ENCODE measurements at regions not wholly inside any gene's neighbourhood (a gene's known extent, or its start where the extent isn't known, plus 50 kb on each side); places are given as distances from the start of the nearest gene placed in this dataset.

- Histone ChIP-seq H3K4me1 (ENCODE audit: control insufficient read depth in 2 of 2, insufficient read depth in 2 of 2, low read length in 1 of 2) (peaks cover 0 to 2% of the 10 kb centered on the region in 2 donors), H3K27me3 (ENCODE audit: control insufficient read depth in 1 of 2, insufficient read depth in 2 of 2, low read length in 2 of 2) (no peaks in the 10 kb centered on the region), H3K4me3 (ENCODE audit: low read depth in 1 of 2, low read length in 2 of 2) (no peak overlapping the region), H3K9me3 (ENCODE audit: control insufficient read depth in 2 of 2, insufficient read depth in 1 of 2, low read depth in 1 of 2, low read length in 1 of 2) (no peaks in the 10 kb centered on the region), H3K36me3 (ENCODE audit: control insufficient read depth in 2 of 2, insufficient read depth in 2 of 2, low read length in 1 of 2) (no peaks in the 10 kb centered on the region), H3K27ac (ENCODE audit: low read depth in 2 of 2, low read length in 1 of 2) (peak overlapping the region in 1 of 2 donors; percentile 91)
- WGBS, 2 donors: 58% methylated on average over 1 of the region's 1 CpG
Observed at GRCh38 chr12:59080101-59080500, 159.8 kb upstream of the LRIG3 start.

- H3K4me1 ChIP-seq (ENCODE audit: control insufficient read depth in 2 of 2, insufficient read depth in 2 of 2, low read length in 1 of 2): no peaks in the 10 kb centered on the region
- no peaks in the 10 kb centered on the region for H3K27me3 ChIP-seq (ENCODE audit: control insufficient read depth in 1 of 2, insufficient read depth in 2 of 2, low read length in 2 of 2)
- no peak overlapping the region for H3K4me3 ChIP-seq (ENCODE audit: low read depth in 1 of 2, low read length in 2 of 2)
- no peaks in the 10 kb centered on the region for H3K36me3 ChIP-seq (ENCODE audit: control insufficient read depth in 2 of 2, insufficient read depth in 2 of 2, low read length in 1 of 2)
- H3K27ac ChIP-seq (ENCODE audit: low read depth in 2 of 2, low read length in 1 of 2): peak overlapping the region; percentile 79 to 91
- no peaks in the 10 kb centered on the region for H3K9me3 ChIP-seq (ENCODE audit: control insufficient read depth in 2 of 2, insufficient read depth in 1 of 2, low read depth in 1 of 2, low read length in 1 of 2)
- 43 to 58% methylated on average over 4 of the region's 4 CpGs for WGBS, 2 donors
Observed at GRCh38 chr12:59079472-59079871, 159.2 kb upstream of the LRIG3 start.

DNA sequence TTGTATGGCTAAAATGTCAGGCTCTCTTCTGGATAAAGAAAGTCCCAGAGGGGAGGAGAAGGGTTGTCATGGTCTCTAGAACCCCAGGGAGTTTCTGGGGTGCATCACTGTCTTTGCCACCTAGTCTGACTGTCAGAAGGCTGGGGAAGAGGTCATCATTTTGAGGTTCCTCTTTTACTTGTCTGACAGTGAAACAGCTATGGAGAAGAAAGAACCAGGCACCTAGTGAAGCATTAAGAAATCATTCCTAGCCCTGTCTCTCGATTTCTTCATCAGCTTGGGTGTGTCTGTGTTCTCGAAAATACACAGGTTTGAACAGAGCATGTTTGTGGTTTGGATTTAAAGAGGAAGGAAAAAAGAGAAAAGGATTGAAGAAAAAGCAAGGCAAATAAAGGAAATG is 158.7 kb upstream of the LRIG3 start:
- Histone ChIP-seq H3K4me3 (ENCODE audit: low read depth in 1 of 2, low read length in 2 of 2) (no peak overlapping the region), H3K4me1 (ENCODE audit: control insufficient read depth in 2 of 2, insufficient read depth in 2 of 2, low read length in 1 of 2) (no peaks in the 10 kb centered on the region), H3K27me3 (ENCODE audit: control insufficient read depth in 1 of 2, insufficient read depth in 2 of 2, low read length in 2 of 2) (no peaks in the 10 kb centered on the region), H3K27ac (ENCODE audit: low read depth in 2 of 2, low read length in 1 of 2) (peak overlapping the region; percentile 91 to 95), H3K9me3 (ENCODE audit: control insufficient read depth in 2 of 2, insufficient read depth in 1 of 2, low read depth in 1 of 2, low read length in 1 of 2) (no peaks in the 10 kb centered on the region), H3K36me3 (ENCODE audit: control insufficient read depth in 2 of 2, insufficient read depth in 2 of 2, low read length in 1 of 2) (no peaks in the 10 kb centered on the region)
- WGBS, 2 donors: 35 to 36% methylated on average over 2 of the region's 2 CpGs

GRCh38 chr12:59077575-59078426 is 157.5 kb upstream of the LRIG3 start:
- H3K27me3 ChIP-seq (ENCODE audit: control insufficient read depth in 1 of 2, insufficient read depth in 2 of 2, low read length in 2 of 2): no peaks in the 10 kb centered on the region
- 31 to 43% methylated on average over 6 of the region's 6 CpGs for WGBS, 2 donors
- peak overlapping the region; percentile 32 to 64 for H3K27ac ChIP-seq (ENCODE audit: low read depth in 2 of 2, low read length in 1 of 2)
- H3K4me1 ChIP-seq (ENCODE audit: control insufficient read depth in 2 of 2, insufficient read depth in 2 of 2, low read length in 1 of 2): no peaks in the 10 kb centered on the region
- no peaks in the 10 kb centered on the region for H3K36me3 ChIP-seq (ENCODE audit: control insufficient read depth in 2 of 2, insufficient read depth in 2 of 2, low read length in 1 of 2)
- no peaks in the 10 kb centered on the region for H3K9me3 ChIP-seq (ENCODE audit: control insufficient read depth in 2 of 2, insufficient read depth in 1 of 2, low read depth in 1 of 2, low read length in 1 of 2)
- H3K4me3 ChIP-seq (ENCODE audit: low read depth in 1 of 2, low read length in 2 of 2): no peak overlapping the region

DNA sequence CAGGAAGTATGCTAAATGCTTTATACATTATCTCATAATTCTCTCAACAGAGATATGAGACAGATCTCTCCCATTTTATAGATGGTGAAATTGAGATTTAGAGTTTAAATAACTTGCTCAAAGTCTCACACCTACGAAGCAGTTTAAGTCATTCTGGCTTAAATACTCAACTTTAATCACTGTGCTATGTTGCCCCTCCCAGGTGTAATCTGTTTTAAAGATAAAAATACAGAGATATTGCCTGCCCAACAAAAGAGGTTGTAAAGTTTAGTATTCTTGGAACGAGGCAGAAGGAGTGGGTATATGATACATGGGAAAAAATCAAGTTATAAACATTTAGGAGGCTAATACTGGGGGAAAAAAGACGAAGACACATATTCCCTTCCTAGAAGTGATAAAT is 156.8 kb upstream of the LRIG3 start:
- H3K27ac ChIP-seq (ENCODE audit: low read depth in 2 of 2, low read length in 1 of 2): peak overlapping the region in 1 of 2 donors; percentile 63
- no peaks in the 10 kb centered on the region for H3K36me3 ChIP-seq (ENCODE audit: control insufficient read depth in 2 of 2, insufficient read depth in 2 of 2, low read length in 1 of 2)
- no peak overlapping the region for H3K4me3 ChIP-seq (ENCODE audit: low read depth in 1 of 2, low read length in 2 of 2)
- WGBS, 2 donors: 31% methylated on average over 3 of the region's 3 CpGs
- H3K9me3 ChIP-seq (ENCODE audit: control insufficient read depth in 2 of 2, insufficient read depth in 1 of 2, low read depth in 1 of 2, low read length in 1 of 2): no peaks in the 10 kb centered on the region
- no peaks in the 10 kb centered on the region for H3K4me1 ChIP-seq (ENCODE audit: control insufficient read depth in 2 of 2, insufficient read depth in 2 of 2, low read length in 1 of 2)
- no peaks in the 10 kb centered on the region for H3K27me3 ChIP-seq (ENCODE audit: control insufficient read depth in 1 of 2, insufficient read depth in 2 of 2, low read length in 2 of 2)

DNA sequence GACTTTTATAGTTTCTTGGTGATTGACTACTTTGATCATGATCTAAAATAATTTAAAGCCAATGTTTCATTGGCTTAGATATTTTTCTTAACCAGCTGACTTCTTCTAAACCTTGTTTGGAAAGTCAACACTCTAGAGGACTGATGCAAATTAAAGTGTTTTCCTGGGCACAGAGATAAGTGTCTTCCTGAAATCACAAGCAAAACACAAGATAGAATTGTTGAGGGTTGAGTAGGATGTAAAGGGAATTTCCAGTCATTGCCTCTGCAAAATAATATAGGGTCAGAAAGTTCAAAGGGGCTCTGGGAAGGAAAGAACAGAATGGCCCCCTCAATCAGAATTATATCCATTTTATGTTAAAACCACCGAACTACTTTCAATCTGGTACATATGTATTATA is 156.3 kb upstream of the LRIG3 start:
- H3K4me1 ChIP-seq (ENCODE audit: control insufficient read depth in 2 of 2, insufficient read depth in 2 of 2, low read length in 1 of 2): no peaks in the 10 kb centered on the region
- 47 to 49% methylated on average over 1 of the region's 1 CpG for WGBS, 2 donors
- no peak overlapping the region for H3K27ac ChIP-seq (ENCODE audit: low read depth in 2 of 2, low read length in 1 of 2)

DNA sequence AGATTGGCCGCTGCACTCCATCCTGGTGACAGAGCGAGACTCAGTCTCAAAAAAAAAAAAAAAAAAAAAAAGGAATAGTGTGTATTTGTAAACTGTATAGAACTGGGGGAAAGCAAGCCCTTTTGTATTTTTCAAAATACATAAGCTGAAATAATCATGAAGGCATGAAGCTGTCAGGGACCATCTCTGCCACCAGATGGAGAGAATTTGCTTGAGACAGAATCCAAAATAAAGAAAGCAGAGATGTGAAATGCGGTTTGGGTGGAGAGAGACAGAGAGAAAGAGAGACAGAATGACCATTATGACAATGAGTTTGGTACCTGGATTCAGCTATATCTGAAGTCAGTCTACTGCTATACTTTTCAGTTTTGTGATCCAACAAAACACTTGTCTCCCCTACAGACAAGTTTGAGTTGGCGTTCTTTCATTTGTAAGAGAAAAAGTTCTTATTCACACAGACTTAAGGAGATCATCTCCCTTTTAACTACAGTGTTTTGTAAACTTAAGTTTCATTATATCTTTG is 155.7 kb upstream of the LRIG3 start:
- Histone ChIP-seq H3K27me3 (ENCODE audit: control insufficient read depth in 1 of 2, insufficient read depth in 2 of 2, low read length in 2 of 2) (no peaks in the 10 kb centered on the region), H3K4me3 (ENCODE audit: low read depth in 1 of 2, low read length in 2 of 2) (no peak overlapping the region), H3K36me3 (ENCODE audit: control insufficient read depth in 2 of 2, insufficient read depth in 2 of 2, low read length in 1 of 2) (no peaks in the 10 kb centered on the region), H3K27ac (ENCODE audit: low read depth in 2 of 2, low read length in 1 of 2) (no peak overlapping the region), H3K4me1 (ENCODE audit: control insufficient read depth in 2 of 2, insufficient read depth in 2 of 2, low read length in 1 of 2) (no peaks in the 10 kb centered on the region), H3K9me3 (ENCODE audit: control insufficient read depth in 2 of 2, insufficient read depth in 1 of 2, low read depth in 1 of 2, low read length in 1 of 2) (no peaks in the 10 kb centered on the region)
- 89 to 91% methylated on average over 4 of the region's 4 CpGs for WGBS, 2 donors

More for the DNA sequence above, 156.3 kb upstream of the LRIG3 start:
- Histone ChIP-seq H3K27me3 (ENCODE audit: control insufficient read depth in 1 of 2, insufficient read depth in 2 of 2, low read length in 2 of 2) (no peaks in the 10 kb centered on the region), H3K4me3 (ENCODE audit: low read depth in 1 of 2, low read length in 2 of 2) (no peak overlapping the region), H3K9me3 (ENCODE audit: control insufficient read depth in 2 of 2, insufficient read depth in 1 of 2, low read depth in 1 of 2, low read length in 1 of 2) (no peaks in the 10 kb centered on the region), H3K36me3 (ENCODE audit: control insufficient read depth in 2 of 2, insufficient read depth in 2 of 2, low read length in 1 of 2) (no peaks in the 10 kb centered on the region)

DNA sequence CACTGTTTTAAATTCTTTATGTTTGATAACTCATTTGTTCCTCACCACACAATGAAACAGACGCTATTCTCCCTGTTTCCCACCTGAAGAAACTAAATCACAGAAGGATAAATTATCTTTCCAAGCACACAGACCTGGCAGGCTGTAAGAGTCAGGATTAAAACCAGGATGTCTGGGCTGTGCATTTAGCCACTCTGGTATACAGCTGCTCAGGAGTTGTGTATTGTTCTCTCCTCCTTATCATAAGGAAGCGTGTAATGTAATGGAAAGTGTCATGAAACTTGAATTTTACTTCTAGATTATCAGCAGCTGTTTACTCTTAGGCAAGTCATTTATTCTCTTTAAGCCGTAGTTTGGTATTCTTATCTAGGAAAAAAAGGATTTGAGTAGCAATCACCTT is 154.8 kb upstream of the LRIG3 start:
- H3K27me3 ChIP-seq (ENCODE audit: control insufficient read depth in 1 of 2, insufficient read depth in 2 of 2, low read length in 2 of 2): no peaks in the 10 kb centered on the region
- H3K36me3 ChIP-seq (ENCODE audit: control insufficient read depth in 2 of 2, insufficient read depth in 2 of 2, low read length in 1 of 2): no peaks in the 10 kb centered on the region
- H3K4me3 ChIP-seq (ENCODE audit: low read depth in 1 of 2, low read length in 2 of 2): no peak overlapping the region
- no peaks in the 10 kb centered on the region for H3K4me1 ChIP-seq (ENCODE audit: control insufficient read depth in 2 of 2, insufficient read depth in 2 of 2, low read length in 1 of 2)
- H3K27ac ChIP-seq (ENCODE audit: low read depth in 2 of 2, low read length in 1 of 2): no peak overlapping the region
- 75 to 81% methylated on average over 3 of the region's 3 CpGs for whole genome bisulfite sequencing, 2 donors
- H3K9me3 ChIP-seq (ENCODE audit: control insufficient read depth in 2 of 2, insufficient read depth in 1 of 2, low read depth in 1 of 2, low read length in 1 of 2): no peaks in the 10 kb centered on the region

- Histone ChIP-seq H3K27me3 (ENCODE audit: control insufficient read depth in 1 of 2, insufficient read depth in 2 of 2, low read length in 2 of 2) (no peaks in the 10 kb centered on the region), H3K27ac (ENCODE audit: low read depth in 2 of 2, low read length in 1 of 2) (no peak overlapping the region), H3K4me3 (ENCODE audit: low read depth in 1 of 2, low read length in 2 of 2) (no peak overlapping the region), H3K36me3 (ENCODE audit: control insufficient read depth in 2 of 2, insufficient read depth in 2 of 2, low read length in 1 of 2) (no peaks in the 10 kb centered on the region), H3K4me1 (ENCODE audit: control insufficient read depth in 2 of 2, insufficient read depth in 2 of 2, low read length in 1 of 2) (no peaks in the 10 kb centered on the region), H3K9me3 (ENCODE audit: control insufficient read depth in 2 of 2, insufficient read depth in 1 of 2, low read depth in 1 of 2, low read length in 1 of 2) (no peaks in the 10 kb centered on the region)
- WGBS, 2 donors: 18 to 30% methylated on average over 3 of the region's 3 CpGs
Observed at GRCh38 chr12:59070322-59070933, 150.1 kb upstream of the LRIG3 start.
